Brain microvascular endothelial cell (primary cell): ENCODE measurements at regions not wholly inside any gene's neighbourhood (a gene's known extent, or its start where the extent isn't known, plus 50 kb on each side); places are given as distances from the start of the nearest gene placed in this dataset.

Experiments
- DNase-seq: peaks from one replicate; pipeline ENCODE4 v3.0.0-alpha.2; 2020
- H3K27ac ChIP-seq: fragments of 250-450 bp; sonication (Bioruptor Pico); 2 replicates; pipeline ENCODE4 v1.5.1; 2020; ENCODE audit warnings: mild to moderate bottlenecking, moderate library complexity
- H3K27me3 ChIP-seq: fragments of 250-450 bp; sonication (Bioruptor Pico); replicated peaks from 2 replicates; pipeline ENCODE4 v1.5.1; 2020; ENCODE audit warnings: mild to moderate bottlenecking
- H3K36me3 ChIP-seq: fragments of 250-450 bp; sonication (Bioruptor Pico); replicated peaks from 2 replicates; pipeline ENCODE4 v1.5.1; 2020; ENCODE audit warnings: mild to moderate bottlenecking
- H3K4me3 ChIP-seq: 2 replicates; pipeline ENCODE4 v1.5.1; 2011; ENCODE audit warnings: low read depth, mild to moderate bottlenecking, control low read depth, low read length, moderate library complexity
- in situ Hi-C: cut with HindIII; loops from 2 replicates; pipeline ENCODE4 v1.10.0; 2017; ENCODE audit warnings: low sequenced_read_pairs, low pct_ligation_motif_present
- TF ChIP-seq, protein P1 (sequence below): IDR thresholded peaks from 2 replicates; pipeline ENCODE4 v1.5.1; 2011; ENCODE audit warnings: low read depth, mild to moderate bottlenecking, moderate library complexity, low read length, control low read depth, inconsistent platforms; ENCODE audit errors: missing control alignments

DNA sequence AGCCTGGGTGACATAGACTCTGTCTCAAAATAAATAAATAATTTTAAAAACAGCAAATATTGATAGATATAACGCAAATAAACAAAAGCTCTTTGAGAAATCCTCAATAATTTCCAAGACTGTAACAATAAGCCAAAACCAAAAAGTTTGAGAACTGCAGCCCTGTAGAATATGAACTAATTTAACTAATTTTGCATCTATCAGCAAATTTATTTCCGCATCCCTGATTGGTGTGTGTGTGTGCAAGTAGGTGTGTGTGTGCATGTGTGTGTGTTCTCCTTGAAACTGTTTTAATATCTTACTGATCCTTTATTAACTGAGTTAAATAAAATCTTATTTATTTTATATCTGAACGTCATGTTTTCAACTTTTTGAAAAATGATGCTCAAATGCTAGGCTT, 67.0 kb upstream of the ISX start:
- no peaks in the 10 kb centered on the region for H3K36me3 ChIP-seq
- TF ChIP-seq, protein P1, sequence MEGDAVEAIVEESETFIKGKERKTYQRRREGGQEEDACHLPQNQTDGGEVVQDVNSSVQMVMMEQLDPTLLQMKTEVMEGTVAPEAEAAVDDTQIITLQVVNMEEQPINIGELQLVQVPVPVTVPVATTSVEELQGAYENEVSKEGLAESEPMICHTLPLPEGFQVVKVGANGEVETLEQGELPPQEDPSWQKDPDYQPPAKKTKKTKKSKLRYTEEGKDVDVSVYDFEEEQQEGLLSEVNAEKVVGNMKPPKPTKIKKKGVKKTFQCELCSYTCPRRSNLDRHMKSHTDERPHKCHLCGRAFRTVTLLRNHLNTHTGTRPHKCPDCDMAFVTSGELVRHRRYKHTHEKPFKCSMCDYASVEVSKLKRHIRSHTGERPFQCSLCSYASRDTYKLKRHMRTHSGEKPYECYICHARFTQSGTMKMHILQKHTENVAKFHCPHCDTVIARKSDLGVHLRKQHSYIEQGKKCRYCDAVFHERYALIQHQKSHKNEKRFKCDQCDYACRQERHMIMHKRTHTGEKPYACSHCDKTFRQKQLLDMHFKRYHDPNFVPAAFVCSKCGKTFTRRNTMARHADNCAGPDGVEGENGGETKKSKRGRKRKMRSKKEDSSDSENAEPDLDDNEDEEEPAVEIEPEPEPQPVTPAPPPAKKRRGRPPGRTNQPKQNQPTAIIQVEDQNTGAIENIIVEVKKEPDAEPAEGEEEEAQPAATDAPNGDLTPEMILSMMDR = no peak
- DNase-seq = no peak
- in situ Hi-C loops = no loop called here
- no peak overlapping the region for H3K27ac ChIP-seq
- no peaks in the 10 kb centered on the region for H3K27me3 ChIP-seq
- no peak overlapping the region for H3K4me3 ChIP-seq

DNA sequence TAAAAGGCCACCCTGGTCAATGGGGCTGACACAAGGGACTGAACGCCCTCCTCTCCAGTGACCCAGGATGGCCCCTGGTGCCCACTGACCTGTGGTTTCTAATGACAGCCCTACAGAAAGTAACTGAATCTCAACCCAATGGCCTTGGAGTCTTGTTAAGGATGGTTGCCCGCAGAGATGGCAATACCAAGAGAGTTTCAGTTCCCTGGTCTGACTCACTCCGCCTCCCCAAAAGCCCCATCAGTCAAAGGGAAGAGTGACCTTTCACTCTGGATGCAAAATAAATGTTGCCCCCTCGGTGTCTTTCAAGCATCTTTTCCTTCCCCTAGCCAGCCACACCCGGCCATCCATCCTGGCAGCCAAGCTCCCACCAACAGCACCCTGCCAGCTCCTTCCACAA, 57.7 kb upstream of the ISX start:
- H3K4me3 ChIP-seq = no peak overlapping the region
- no peaks in the 10 kb centered on the region for H3K27me3 ChIP-seq
- TF ChIP-seq, protein P1 = no peak
- H3K36me3 ChIP-seq = no peaks in the 10 kb centered on the region
- H3K27ac ChIP-seq = no peak overlapping the region
- in situ Hi-C loops = no loop called here
- no peak for DNase-seq

DNA sequence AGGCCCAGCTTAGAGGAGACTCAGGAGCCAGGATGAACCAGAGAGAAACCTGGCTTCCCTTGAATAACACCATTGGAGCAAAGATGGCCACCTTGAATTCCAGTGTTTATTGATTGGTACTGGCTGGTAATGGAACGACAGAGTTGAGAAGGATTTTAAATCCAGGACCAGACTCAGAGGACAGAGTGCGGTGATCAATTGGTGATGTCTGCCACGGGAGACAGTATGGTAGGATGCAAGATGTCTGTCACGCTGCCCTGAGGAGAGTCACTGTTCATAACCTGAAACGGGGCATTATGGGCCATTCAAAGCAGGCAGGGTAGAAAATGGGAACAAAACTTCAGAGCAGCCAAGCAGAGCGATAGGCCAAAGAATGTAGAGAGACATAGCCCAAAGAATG, 55.4 kb upstream of the ISX start:
- Histone ChIP-seq H3K4me3 (no peak overlapping the region), H3K36me3 (no peaks in the 10 kb centered on the region), H3K27ac (no peak overlapping the region), H3K27me3 (no peaks in the 10 kb centered on the region)
- TF ChIP-seq, protein P1 = no peak
- DNase-seq = no peak
- in situ Hi-C loops = no loop called here

DNA sequence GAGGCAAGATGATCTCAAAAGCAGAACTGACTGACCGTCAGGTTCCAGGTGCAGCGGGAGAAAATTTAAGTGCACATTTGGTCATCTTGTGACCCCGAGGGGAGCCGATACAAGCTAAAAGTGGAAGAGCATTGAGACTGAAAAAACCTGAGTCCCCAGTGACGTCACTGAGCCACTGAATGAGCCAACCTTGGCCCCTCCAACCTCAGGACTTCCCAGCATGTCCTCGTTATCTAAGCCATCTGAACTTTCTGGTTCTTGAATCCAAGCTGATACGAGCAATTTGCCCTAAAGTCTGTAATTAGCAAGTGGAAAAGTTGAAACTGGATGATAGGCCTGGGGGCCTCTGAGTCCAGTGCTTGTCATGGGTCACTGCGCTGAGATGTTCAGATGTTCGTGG, 51.1 kb upstream of the ISX start:
- TF ChIP-seq, protein P1 = no peak

More for the DNA sequence above, 51.1 kb upstream of the ISX start:
- Histone ChIP-seq H3K27ac (no peak overlapping the region), H3K36me3 (no peaks in the 10 kb centered on the region), H3K27me3 (no peaks in the 10 kb centered on the region), H3K4me3 (no peak overlapping the region)
- DNase-seq = no peak
- in situ Hi-C loops = no loop called here
